Lower lobe of right lung (tissue), 2 donors: ENCODE measurements at regions not wholly inside any gene's neighbourhood (a gene's known extent, or its start where the extent isn't known, plus 50 kb on each side); places are given as distances from the start of the nearest gene placed in this dataset.

Experiments used
- ATAC-seq, 2 donors: fragments of 200-7000 bp; cut with Tn5 transposase; one replicate each; pipeline ENCODE4 v1.9.1; 2020 to 2022; ENCODE audit warnings: mild to moderate bottlenecking in 2 of 2, moderate library complexity in 2 of 2
- DNase-seq: peaks from one replicate; pipeline ENCODE4 v3.0.0-alpha.2; 2020
- H3K27ac ChIP-seq: fragments of 200-600 bp; one replicate; pipeline ENCODE4 v1.8.0; 2022
- H3K27me3 ChIP-seq: fragments of 200-600 bp; one replicate; pipeline ENCODE4 v1.8.0; 2022; ENCODE audit warnings: low read depth
- H3K36me3 ChIP-seq: fragments of 200-600 bp; one replicate; pipeline ENCODE4 v1.8.0; 2022; ENCODE audit warnings: mild to moderate bottlenecking
- H3K4me1 ChIP-seq: fragments of 200-600 bp; one replicate; pipeline ENCODE4 v1.8.0; 2022
- H3K4me3 ChIP-seq: fragments of 200-600 bp; one replicate; pipeline ENCODE4 v1.8.0; 2022; ENCODE audit warnings: mild to moderate bottlenecking
- H3K9me3 ChIP-seq: fragments of 200-600 bp; one replicate; pipeline ENCODE4 v1.8.0; 2022
- intact Hi-C: fragments of 100-400 bp; cut with DNase I; formaldehyde crosslinking; loops from one replicate; pipeline ENCODE4 v1.11.0; 2022
- TF ChIP-seq, protein P1 (sequence below): fragments of 200-600 bp; IDR thresholded peaks from one replicate; pipeline ENCODE4 v1.8.0; 2022; ENCODE audit warnings: antibody characterized with exemption, mild to moderate bottlenecking
- donor health status: DM: no; HTN: yes; CAD: no; lungs with severe emphysema.

DNA sequence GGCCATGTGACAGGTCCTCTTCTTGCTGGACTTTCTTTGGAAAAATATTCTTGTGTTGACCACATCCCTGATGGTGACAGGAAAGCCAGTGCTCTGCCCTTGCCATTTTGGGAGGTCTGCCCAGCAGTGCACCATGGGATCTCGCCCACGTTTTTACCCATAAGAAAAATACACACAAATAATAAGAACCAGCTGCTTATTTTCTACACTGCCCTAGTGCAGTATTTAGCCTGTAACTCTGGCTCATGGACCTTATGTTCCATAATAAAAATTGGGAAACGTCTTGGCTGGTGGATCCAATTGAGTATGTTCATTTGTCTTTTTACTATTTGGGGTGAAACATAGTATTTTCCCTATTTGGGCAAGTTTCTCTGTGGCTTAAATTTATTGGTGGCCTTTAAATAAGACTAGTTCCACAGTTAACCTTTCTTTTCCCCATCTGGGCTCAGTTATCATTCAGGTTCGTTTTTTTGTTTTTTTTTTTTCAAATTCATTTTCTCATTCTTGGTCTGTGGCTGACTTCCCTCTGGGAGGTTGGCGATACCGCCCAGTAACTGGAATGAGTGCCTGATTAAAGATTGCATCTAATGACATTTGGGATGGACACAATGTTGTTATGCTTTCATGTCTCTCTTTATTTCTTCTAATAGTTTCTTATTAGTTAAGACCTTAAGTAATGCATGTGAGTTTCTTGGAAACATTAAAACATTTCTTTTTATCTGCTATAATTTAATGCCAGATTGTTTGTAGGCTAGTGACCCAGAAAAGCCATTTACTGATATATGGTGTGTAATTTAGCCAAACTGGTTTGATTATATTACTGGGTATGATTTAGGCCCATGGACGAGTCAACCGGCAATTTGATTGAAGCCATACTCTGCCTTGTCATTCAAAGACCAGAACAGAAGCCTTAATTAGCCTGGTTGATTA lies 163.7 kb downstream of the FGF10 start:
- no peaks in the 10 kb centered on the region for H3K27me3 ChIP-seq
- no peaks in the 10 kb centered on the region for H3K36me3 ChIP-seq
- H3K9me3 ChIP-seq: no peaks in the 10 kb centered on the region
- ATAC-seq: no peak
- intact Hi-C loops: no loop called here
- no peaks in the 10 kb centered on the region for H3K4me1 ChIP-seq
- H3K27ac ChIP-seq: no peak overlapping the region
- no peak overlapping the region for H3K4me3 ChIP-seq
- TF ChIP-seq, protein P1, sequence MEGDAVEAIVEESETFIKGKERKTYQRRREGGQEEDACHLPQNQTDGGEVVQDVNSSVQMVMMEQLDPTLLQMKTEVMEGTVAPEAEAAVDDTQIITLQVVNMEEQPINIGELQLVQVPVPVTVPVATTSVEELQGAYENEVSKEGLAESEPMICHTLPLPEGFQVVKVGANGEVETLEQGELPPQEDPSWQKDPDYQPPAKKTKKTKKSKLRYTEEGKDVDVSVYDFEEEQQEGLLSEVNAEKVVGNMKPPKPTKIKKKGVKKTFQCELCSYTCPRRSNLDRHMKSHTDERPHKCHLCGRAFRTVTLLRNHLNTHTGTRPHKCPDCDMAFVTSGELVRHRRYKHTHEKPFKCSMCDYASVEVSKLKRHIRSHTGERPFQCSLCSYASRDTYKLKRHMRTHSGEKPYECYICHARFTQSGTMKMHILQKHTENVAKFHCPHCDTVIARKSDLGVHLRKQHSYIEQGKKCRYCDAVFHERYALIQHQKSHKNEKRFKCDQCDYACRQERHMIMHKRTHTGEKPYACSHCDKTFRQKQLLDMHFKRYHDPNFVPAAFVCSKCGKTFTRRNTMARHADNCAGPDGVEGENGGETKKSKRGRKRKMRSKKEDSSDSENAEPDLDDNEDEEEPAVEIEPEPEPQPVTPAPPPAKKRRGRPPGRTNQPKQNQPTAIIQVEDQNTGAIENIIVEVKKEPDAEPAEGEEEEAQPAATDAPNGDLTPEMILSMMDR: no peak
- no peak for DNase-seq

DNA sequence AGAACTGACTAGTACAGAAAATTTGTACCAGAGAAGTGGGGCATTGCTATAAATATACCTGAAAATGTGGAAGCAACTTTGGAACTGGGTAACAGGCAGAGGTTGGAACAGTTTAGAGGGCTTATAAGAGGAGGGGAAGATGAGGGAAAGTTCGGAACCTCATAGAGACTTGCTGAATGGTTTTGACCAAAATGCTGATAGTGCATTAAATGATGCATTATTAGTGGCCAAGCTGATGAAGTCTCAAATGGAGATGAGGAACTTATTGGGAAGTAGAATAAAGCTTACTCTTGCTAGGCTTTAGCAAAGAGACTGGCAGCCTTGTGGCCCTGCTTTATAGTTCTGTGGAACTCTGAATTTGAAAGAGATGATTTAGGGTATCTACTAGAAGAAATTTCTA lies 189.8 kb downstream of the FGF10 start:
- DNase-seq: no peak
- TF ChIP-seq, protein P1: no peak
- intact Hi-C loops: no loop called here
- peaks cover 16% of the 10 kb centered on the region for H3K9me3 ChIP-seq
- H3K4me3 ChIP-seq: no peak overlapping the region
- H3K36me3 ChIP-seq: no peaks in the 10 kb centered on the region
- H3K4me1 ChIP-seq: no peaks in the 10 kb centered on the region
- no peaks in the 10 kb centered on the region for H3K27me3 ChIP-seq
- H3K27ac ChIP-seq: no peak overlapping the region
- no peak for ATAC-seq

- H3K27me3 ChIP-seq: no peaks in the 10 kb centered on the region
- H3K4me1 ChIP-seq: no peaks in the 10 kb centered on the region
- intact Hi-C loops: no loop called here
- TF ChIP-seq, protein P1: no peak
- H3K27ac ChIP-seq: no peak overlapping the region
- no peak for ATAC-seq
- no peak overlapping the region for H3K4me3 ChIP-seq
- DNase-seq: no peak
- no peaks in the 10 kb centered on the region for H3K9me3 ChIP-seq
- H3K36me3 ChIP-seq: no peaks in the 10 kb centered on the region
Measured at GRCh38 chr5:44189255-44189654, 200.0 kb downstream of the FGF10 start.

GRCh38 chr5:44187973-44188372 lies 201.2 kb downstream of the FGF10 start:
- Histone ChIP-seq H3K4me3 (no peak overlapping the region), H3K27me3 (no peaks in the 10 kb centered on the region), H3K4me1 (no peaks in the 10 kb centered on the region), H3K9me3 (no peaks in the 10 kb centered on the region), H3K36me3 (no peaks in the 10 kb centered on the region), H3K27ac (no peak overlapping the region)
- TF ChIP-seq, protein P1: no peak
- ATAC-seq (no peak), DNase-seq (no peak)
- intact Hi-C loops: no loop called here

DNA sequence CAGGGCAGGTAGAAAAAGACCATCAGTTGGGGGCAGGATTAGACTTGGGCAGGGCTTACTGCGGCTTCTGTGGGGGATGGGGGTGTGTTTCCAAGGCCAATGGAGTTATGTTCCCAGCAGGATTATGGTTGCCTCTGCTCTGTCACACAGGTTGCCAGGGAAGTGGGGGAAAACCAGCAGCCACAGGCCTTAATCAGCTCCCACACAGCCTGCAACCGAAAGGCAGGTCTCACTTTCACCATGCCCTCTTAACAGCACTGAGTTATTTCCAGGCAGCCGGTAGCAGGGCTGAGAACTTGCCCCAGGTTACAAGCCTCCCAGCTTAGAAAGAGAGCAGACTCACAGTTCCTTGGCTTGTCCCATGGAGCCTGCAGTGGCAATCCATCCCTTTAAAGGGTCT lies 205.5 kb downstream of the FGF10 start:
- Histone ChIP-seq H3K27ac (no peak overlapping the region), H3K4me3 (no peak overlapping the region), H3K27me3 (no peaks in the 10 kb centered on the region), H3K4me1 (no peaks in the 10 kb centered on the region), H3K9me3 (no peaks in the 10 kb centered on the region), H3K36me3 (no peaks in the 10 kb centered on the region)
- no peak for DNase-seq
- TF ChIP-seq, protein P1: no peak
- no peak for ATAC-seq
- intact Hi-C loops: no loop called here
